ENCODE measurements at regions not wholly inside any gene's neighbourhood (a gene's known extent, or its start where the extent isn't known, plus 50 kb on each side); places are given as distances from the start of the nearest gene placed in this dataset.

DNA sequence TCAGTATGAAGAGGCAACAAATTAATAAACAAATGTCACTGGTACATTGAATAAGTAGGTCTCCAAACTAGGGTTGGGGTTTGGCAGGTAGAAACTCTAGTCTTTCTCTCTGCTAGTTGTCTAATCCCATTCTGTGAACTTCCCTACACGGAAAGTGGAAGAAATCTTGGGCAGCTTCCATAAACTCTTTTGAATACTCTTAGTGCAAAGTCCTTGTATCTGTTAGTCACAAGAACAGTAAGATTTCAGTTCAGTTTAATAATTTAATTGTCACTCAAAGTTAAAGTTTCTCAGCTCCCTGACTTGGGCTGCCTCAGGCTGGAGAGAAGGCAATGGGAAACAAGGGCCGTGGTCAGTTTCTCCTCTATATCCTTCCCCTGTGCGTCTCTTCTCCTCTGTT, 135.4 kb upstream of the MDM1 start:
- no peak overlapping the region for H3K27ac ChIP-seq (ENCODE audit: low read depth, low read length)
- H3K9me3 ChIP-seq (ENCODE audit: insufficient read depth, low read depth, low read length), result no peaks in the 10 kb centered on the region
- no peak overlapping the region for H3K9ac ChIP-seq (ENCODE audit: low read depth, low read length)
- no peaks in the 10 kb centered on the region; the same call in 1 of the 2 replicates for H3K4me1 ChIP-seq (ENCODE audit: insufficient read depth, low read length)
- H3K36me3 ChIP-seq (ENCODE audit: insufficient read depth, low read length), result no peaks in the 10 kb centered on the region
- no peak overlapping the region for H3K4me3 ChIP-seq (ENCODE audit: low read length)
- no peaks in the 10 kb centered on the region for H3K27me3 ChIP-seq (ENCODE audit: insufficient read depth, low read length)
- 94% methylated on average over 3 of the region's 3 CpGs for WGBS

- no peaks in the 10 kb centered on the region for H3K27me3 ChIP-seq (ENCODE audit: insufficient read depth, low read length)
- no peaks in the 10 kb centered on the region; the same call in 1 of the 2 replicates for H3K4me1 ChIP-seq (ENCODE audit: insufficient read depth, low read length)
- 95% methylated on average over 2 of the region's 2 CpGs for WGBS
- H3K27ac ChIP-seq (ENCODE audit: low read depth, low read length), result no peak overlapping the region
- H3K36me3 ChIP-seq (ENCODE audit: insufficient read depth, low read length), result no peaks in the 10 kb centered on the region
- H3K9me3 ChIP-seq (ENCODE audit: insufficient read depth, low read depth, low read length), result no peaks in the 10 kb centered on the region
- H3K4me3 ChIP-seq (ENCODE audit: low read length), result no peak overlapping the region
- H3K9ac ChIP-seq (ENCODE audit: low read depth, low read length), result no peak overlapping the region
These were observed 135.9 kb upstream of the MDM1 start for GRCh38 chr12:68468036-68468435.

DNA sequence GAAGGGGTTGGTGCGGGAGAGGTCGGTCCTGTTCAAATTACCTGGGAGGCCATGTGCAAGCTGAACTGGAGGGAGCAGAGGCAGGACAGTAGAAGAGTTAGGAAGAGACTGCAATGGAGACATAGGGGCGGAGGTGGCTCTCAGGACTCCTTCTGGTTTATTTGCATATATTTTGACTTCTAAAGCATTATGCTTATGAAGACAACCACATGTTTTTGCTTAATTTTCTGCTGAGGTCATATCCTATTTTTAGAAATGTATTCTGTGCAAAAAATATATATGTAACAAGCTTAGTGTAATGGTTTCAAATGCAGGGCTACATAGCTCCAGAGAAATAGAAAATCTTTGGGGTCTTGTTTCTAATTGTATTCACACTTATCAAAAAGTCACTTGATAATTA, 137.0 kb upstream of the MDM1 start:
- H3K27ac ChIP-seq (ENCODE audit: low read depth, low read length), result no peak overlapping the region
- no peaks in the 10 kb centered on the region; the same call in 1 of the 2 replicates for H3K4me1 ChIP-seq (ENCODE audit: insufficient read depth, low read length)
- 84% methylated on average over 3 of the region's 3 CpGs for WGBS
- no peaks in the 10 kb centered on the region for H3K27me3 ChIP-seq (ENCODE audit: insufficient read depth, low read length)
- H3K4me3 ChIP-seq (ENCODE audit: low read length), result no peak overlapping the region
- H3K9me3 ChIP-seq (ENCODE audit: insufficient read depth, low read depth, low read length), result no peaks in the 10 kb centered on the region
- H3K9ac ChIP-seq (ENCODE audit: low read depth, low read length), result no peak overlapping the region
- no peaks in the 10 kb centered on the region for H3K36me3 ChIP-seq (ENCODE audit: insufficient read depth, low read length)

GRCh38 chr12:68470664-68471328, 138.6 kb upstream of the MDM1 start:
- no peaks in the 10 kb centered on the region for H3K9me3 ChIP-seq (ENCODE audit: insufficient read depth, low read depth, low read length)
- H3K4me1 ChIP-seq (ENCODE audit: insufficient read depth, low read length), result no peaks in the 10 kb centered on the region; the same call in 1 of the 2 replicates
- no peak overlapping the region for H3K4me3 ChIP-seq (ENCODE audit: low read length)
- no peak overlapping the region for H3K9ac ChIP-seq (ENCODE audit: low read depth, low read length)
- H3K27ac ChIP-seq (ENCODE audit: low read depth, low read length), result no peak overlapping the region
- no peaks in the 10 kb centered on the region for H3K27me3 ChIP-seq (ENCODE audit: insufficient read depth, low read length)
- WGBS, result 94% methylated on average over 3 of the region's 3 CpGs
- H3K36me3 ChIP-seq (ENCODE audit: insufficient read depth, low read length), result no peaks in the 10 kb centered on the region

DNA sequence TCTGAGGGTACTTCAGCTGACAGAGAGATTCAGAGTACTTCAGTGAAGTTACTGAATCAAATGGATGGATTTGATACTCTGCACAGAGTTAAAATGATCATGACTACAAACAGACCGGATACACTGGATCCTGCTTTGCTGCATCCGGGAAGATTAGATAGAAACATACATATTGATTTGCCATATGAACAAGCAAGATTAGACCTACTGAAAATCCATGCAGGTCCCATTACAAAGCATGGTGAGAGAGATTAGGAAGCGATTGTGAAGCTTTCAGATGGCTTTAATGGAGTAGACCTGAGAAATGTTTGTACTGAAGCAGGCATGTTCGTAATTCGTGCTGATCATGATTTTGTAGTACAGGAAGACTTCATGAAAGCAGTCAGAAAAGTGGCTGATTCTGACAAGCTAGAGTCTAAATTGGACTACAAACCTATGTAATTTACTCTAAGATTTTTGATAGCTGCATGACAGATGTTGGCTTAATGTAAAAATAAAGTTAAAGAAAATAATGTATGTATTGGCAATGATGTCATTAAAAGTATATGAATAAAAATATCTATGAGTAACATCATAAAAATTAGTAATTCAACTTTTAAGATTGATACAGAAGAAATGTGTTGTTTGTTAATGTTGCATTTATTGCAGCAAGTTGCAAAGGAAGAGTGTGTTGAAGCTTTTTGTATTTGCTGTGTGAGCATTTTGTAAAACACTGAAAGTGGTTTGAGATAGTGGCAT, 136.1 kb upstream of the RAP1B start:
- WGBS, result 87% methylated on average over 5 of the region's 5 CpGs
- no peak overlapping the region for H3K9ac ChIP-seq (ENCODE audit: low read depth, low read length)
- H3K4me3 ChIP-seq (ENCODE audit: low read length), result no peak overlapping the region
- H3K27ac ChIP-seq (ENCODE audit: low read depth, low read length), result no peak overlapping the region
- H3K27me3 ChIP-seq (ENCODE audit: insufficient read depth, low read length), result no peaks in the 10 kb centered on the region
- H3K4me1 ChIP-seq (ENCODE audit: insufficient read depth, low read length), result no peaks in the 10 kb centered on the region
- no peaks in the 10 kb centered on the region for H3K9me3 ChIP-seq (ENCODE audit: insufficient read depth, low read depth, low read length)
- H3K36me3 ChIP-seq (ENCODE audit: insufficient read depth, low read length), result no peaks in the 10 kb centered on the region

GRCh38 chr12:68476794-68477193, 133.9 kb upstream of the RAP1B start:
- no peak overlapping the region for H3K4me3 ChIP-seq (ENCODE audit: low read length)
- no peaks in the 10 kb centered on the region for H3K36me3 ChIP-seq (ENCODE audit: insufficient read depth, low read length)
- no peaks in the 10 kb centered on the region for H3K27me3 ChIP-seq (ENCODE audit: insufficient read depth, low read length)
- H3K9me3 ChIP-seq (ENCODE audit: insufficient read depth, low read depth, low read length), result peaks cover 3% of the 10 kb centered on the region; the same call in 1 of the 2 replicates
- WGBS, result 96% methylated on average over 2 of the region's 2 CpGs
- H3K4me1 ChIP-seq (ENCODE audit: insufficient read depth, low read length), result no peaks in the 10 kb centered on the region
- H3K9ac ChIP-seq (ENCODE audit: low read depth, low read length), result no peak overlapping the region
- no peak overlapping the region for H3K27ac ChIP-seq (ENCODE audit: low read depth, low read length)

DNA sequence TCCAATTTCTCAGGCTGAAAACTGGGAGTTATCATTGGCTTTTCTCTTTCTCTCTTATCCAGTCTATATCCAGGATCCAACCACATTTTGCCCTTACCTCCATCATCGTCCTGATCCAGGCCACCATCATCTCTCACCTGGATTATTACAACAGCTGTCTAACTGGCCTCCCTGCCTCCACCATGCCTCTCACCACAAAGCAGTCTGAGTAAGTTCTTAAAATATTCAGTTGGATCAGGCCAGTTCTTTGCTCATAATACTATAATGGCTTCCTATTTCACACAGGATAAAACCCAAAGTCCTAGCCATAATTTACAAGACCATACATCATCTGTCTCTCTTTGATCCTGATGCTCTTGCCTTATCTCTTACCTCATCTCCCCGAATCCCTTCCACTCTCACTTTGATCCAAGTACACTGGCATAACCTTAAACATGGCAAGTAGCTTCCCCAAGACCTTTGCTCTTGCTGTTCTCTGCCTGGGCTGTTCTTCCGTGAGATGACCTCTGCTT, 133.4 kb upstream of the RAP1B start:
- WGBS, result 92% methylated on average over 3 of the region's 3 CpGs
- no peak overlapping the region for H3K4me3 ChIP-seq (ENCODE audit: low read length)
- no peaks in the 10 kb centered on the region for H3K4me1 ChIP-seq (ENCODE audit: insufficient read depth, low read length)
- H3K27ac ChIP-seq (ENCODE audit: low read depth, low read length), result no peak overlapping the region
- no peaks in the 10 kb centered on the region for H3K27me3 ChIP-seq (ENCODE audit: insufficient read depth, low read length)
- peaks cover 3% of the 10 kb centered on the region; the same call in 1 of the 2 replicates for H3K9me3 ChIP-seq (ENCODE audit: insufficient read depth, low read depth, low read length)
- H3K9ac ChIP-seq (ENCODE audit: low read depth, low read length), result no peak overlapping the region
- no peaks in the 10 kb centered on the region for H3K36me3 ChIP-seq (ENCODE audit: insufficient read depth, low read length)

GRCh38 chr12:68477906-68478305, 132.8 kb upstream of the RAP1B start:
- H3K4me3 ChIP-seq (ENCODE audit: low read length), result no peak overlapping the region
- no peak overlapping the region for H3K9ac ChIP-seq (ENCODE audit: low read depth, low read length)
- H3K9me3 ChIP-seq (ENCODE audit: insufficient read depth, low read depth, low read length), result peaks cover 3% of the 10 kb centered on the region; the same call in 1 of the 2 replicates
- no peaks in the 10 kb centered on the region for H3K27me3 ChIP-seq (ENCODE audit: insufficient read depth, low read length)
- WGBS, result 92% methylated on average over 5 of the region's 5 CpGs
- H3K36me3 ChIP-seq (ENCODE audit: insufficient read depth, low read length), result no peaks in the 10 kb centered on the region
- no peaks in the 10 kb centered on the region for H3K4me1 ChIP-seq (ENCODE audit: insufficient read depth, low read length)
- no peak overlapping the region for H3K27ac ChIP-seq (ENCODE audit: low read depth, low read length)

- Histone ChIP-seq H3K9me3 (ENCODE audit: insufficient read depth, low read depth, low read length) (peaks cover 3% of the 10 kb centered on the region; the same call in 1 of the 2 replicates), H3K27me3 (ENCODE audit: insufficient read depth, low read length) (no peaks in the 10 kb centered on the region), H3K36me3 (ENCODE audit: insufficient read depth, low read length) (no peaks in the 10 kb centered on the region), H3K4me3 (ENCODE audit: low read length) (no peak overlapping the region), H3K27ac (ENCODE audit: low read depth, low read length) (no peak overlapping the region), H3K4me1 (ENCODE audit: insufficient read depth, low read length) (no peaks in the 10 kb centered on the region), H3K9ac (ENCODE audit: low read depth, low read length) (no peak overlapping the region)
- 100% methylated on average over 1 of the region's 1 CpG for WGBS
These were observed 132.0 kb upstream of the RAP1B start for GRCh38 chr12:68478516-68479260.

- Histone ChIP-seq H3K9ac (ENCODE audit: low read depth, low read length) (no peak overlapping the region), H3K4me1 (ENCODE audit: insufficient read depth, low read length) (no peaks in the 10 kb centered on the region), H3K27me3 (ENCODE audit: insufficient read depth, low read length) (no peaks in the 10 kb centered on the region), H3K27ac (ENCODE audit: low read depth, low read length) (no peak overlapping the region), H3K4me3 (ENCODE audit: low read length) (no peak overlapping the region), H3K9me3 (ENCODE audit: insufficient read depth, low read depth, low read length) (peaks cover 3% of the 10 kb centered on the region; the same call in 1 of the 2 replicates), H3K36me3 (ENCODE audit: insufficient read depth, low read length) (no peaks in the 10 kb centered on the region)
- 93% methylated on average over 3 of the region's 4 CpGs for WGBS
These were observed 131.3 kb upstream of the RAP1B start for GRCh38 chr12:68479261-68479895.

Measured in HUES64 (cell line).